ENCODE measurements at regions not wholly inside any gene's neighbourhood (a gene's known extent, or its start where the extent isn't known, plus 50 kb on each side); places are given as distances from the start of the nearest gene placed in this dataset.

DNA sequence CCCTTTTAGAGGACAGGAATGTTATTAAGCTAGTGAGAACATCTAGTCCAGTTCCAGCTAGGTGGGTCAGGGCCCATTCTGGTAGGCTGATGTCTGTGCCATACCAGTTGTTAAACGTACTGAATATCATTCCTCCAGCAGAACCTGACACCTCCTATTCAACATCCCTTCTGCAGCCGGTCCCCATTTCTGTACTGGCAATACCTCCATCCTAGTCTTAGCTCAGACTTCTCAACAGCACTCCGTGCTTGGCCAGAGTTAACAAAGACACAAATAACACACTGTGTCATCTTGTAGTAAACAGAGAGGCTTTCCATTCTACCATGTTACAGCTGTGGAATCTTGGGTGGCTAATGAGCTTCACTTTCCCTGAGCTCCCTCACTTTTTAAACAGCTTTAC, 94.3 kb upstream of the PDE3A start:
- DNase-seq (ENCODE audit: low spot score) = no peak

DNA sequence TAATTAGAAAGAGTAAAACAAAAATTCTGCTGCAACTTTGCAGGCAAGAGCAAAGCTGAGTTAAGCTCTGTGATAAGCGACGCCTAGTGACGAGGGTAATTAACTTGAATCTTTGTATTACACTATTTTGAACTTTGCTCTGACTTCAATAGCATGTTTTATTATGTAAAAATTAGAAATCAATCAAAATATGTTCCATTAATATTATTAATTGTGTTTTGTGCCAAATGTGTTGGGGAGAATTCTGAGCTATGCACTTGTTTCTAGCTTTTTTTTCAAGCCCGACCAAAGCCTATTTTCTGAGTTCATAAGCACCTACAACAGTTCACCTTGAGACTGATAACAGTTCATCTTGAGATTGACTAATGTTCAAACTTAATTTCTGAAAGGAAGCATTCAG, 90.1 kb upstream of the PDE3A start:
- no peaks in the 10 kb centered on the region for H3K4me1 Mint-ChIP-seq (ENCODE audit: unreplicated experiment)
- H3K36me3 Mint-ChIP-seq (ENCODE audit: low read depth, unreplicated experiment) = no peaks in the 10 kb centered on the region
- H3K27me3 Mint-ChIP-seq (ENCODE audit: unreplicated experiment) = no peaks in the 10 kb centered on the region
- DNase-seq (ENCODE audit: low spot score) = no peak
- H3K9me3 Mint-ChIP-seq (ENCODE audit: unreplicated experiment) = no peaks in the 10 kb centered on the region
- TF ChIP-seq, protein P1, sequence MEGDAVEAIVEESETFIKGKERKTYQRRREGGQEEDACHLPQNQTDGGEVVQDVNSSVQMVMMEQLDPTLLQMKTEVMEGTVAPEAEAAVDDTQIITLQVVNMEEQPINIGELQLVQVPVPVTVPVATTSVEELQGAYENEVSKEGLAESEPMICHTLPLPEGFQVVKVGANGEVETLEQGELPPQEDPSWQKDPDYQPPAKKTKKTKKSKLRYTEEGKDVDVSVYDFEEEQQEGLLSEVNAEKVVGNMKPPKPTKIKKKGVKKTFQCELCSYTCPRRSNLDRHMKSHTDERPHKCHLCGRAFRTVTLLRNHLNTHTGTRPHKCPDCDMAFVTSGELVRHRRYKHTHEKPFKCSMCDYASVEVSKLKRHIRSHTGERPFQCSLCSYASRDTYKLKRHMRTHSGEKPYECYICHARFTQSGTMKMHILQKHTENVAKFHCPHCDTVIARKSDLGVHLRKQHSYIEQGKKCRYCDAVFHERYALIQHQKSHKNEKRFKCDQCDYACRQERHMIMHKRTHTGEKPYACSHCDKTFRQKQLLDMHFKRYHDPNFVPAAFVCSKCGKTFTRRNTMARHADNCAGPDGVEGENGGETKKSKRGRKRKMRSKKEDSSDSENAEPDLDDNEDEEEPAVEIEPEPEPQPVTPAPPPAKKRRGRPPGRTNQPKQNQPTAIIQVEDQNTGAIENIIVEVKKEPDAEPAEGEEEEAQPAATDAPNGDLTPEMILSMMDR (IDR thresholded peaks at IDR 0.05; ENCODE audit: unreplicated experiment) = no peak
- no peak overlapping the region for H3K27ac Mint-ChIP-seq (ENCODE audit: unreplicated experiment)
- H3K4me3 Mint-ChIP-seq (ENCODE audit: unreplicated experiment) = no peak overlapping the region

More for the DNA sequence above, 94.3 kb upstream of the PDE3A start:
- no peaks in the 10 kb centered on the region for H3K27me3 Mint-ChIP-seq (ENCODE audit: unreplicated experiment)
- no peaks in the 10 kb centered on the region for H3K4me1 Mint-ChIP-seq (ENCODE audit: unreplicated experiment)
- no peaks in the 10 kb centered on the region for H3K9me3 Mint-ChIP-seq (ENCODE audit: unreplicated experiment)
- no peak overlapping the region for H3K27ac Mint-ChIP-seq (ENCODE audit: unreplicated experiment)
- no peak overlapping the region for H3K4me3 Mint-ChIP-seq (ENCODE audit: unreplicated experiment)
- TF ChIP-seq, protein P1 (IDR thresholded peaks at IDR 0.05; ENCODE audit: unreplicated experiment) = no peak
- H3K36me3 Mint-ChIP-seq (ENCODE audit: low read depth, unreplicated experiment) = no peaks in the 10 kb centered on the region

DNA sequence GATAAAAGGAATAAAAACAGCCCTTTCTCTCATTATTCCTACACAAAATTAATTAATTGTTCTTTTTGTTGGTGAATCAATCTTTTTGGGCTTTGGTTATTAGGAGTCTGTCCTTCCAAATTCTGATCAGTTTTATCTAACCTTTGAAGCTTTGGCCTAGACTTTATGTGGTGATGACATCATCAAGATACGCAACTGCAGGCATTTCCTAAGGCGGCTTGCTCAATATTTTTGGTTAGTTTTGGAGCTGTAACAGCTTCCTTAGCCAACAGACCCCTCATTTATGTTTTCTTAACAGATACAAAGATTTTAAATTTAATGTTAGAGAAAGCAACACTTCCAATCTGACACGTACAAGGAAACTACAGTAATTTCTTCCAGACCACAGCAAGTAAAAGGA, 87.8 kb upstream of the PDE3A start:
- no peaks in the 10 kb centered on the region for H3K27me3 Mint-ChIP-seq (ENCODE audit: unreplicated experiment)
- TF ChIP-seq, protein P1 (IDR thresholded peaks at IDR 0.05; ENCODE audit: unreplicated experiment) = no peak
- DNase-seq (ENCODE audit: low spot score) = no peak
- no peak overlapping the region for H3K27ac Mint-ChIP-seq (ENCODE audit: unreplicated experiment)
- no peak overlapping the region for H3K4me3 Mint-ChIP-seq (ENCODE audit: unreplicated experiment)
- H3K9me3 Mint-ChIP-seq (ENCODE audit: unreplicated experiment) = no peaks in the 10 kb centered on the region
- no peaks in the 10 kb centered on the region for H3K4me1 Mint-ChIP-seq (ENCODE audit: unreplicated experiment)
- H3K36me3 Mint-ChIP-seq (ENCODE audit: low read depth, unreplicated experiment) = no peaks in the 10 kb centered on the region

DNA sequence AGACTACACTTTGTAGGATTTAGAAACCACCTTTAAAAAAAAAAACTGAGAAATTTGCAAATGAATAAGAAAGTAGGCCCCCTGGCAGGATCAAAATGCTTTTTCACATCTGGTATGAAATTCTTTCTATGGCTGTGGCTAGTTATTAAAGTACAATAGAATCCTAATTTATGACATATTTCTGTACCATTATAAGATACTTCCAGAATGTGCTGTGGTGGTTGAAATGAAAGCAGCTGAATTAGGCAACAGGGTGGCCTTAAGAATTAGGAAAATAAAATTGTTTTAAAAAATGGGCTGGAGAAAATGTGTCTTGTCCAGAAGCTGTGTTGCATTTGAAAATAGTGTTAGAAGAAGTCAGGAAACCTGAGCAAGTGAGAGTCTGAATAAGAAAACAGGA, 85.9 kb upstream of the PDE3A start:
- no peak overlapping the region for H3K27ac Mint-ChIP-seq (ENCODE audit: unreplicated experiment)
- no peak for DNase-seq (ENCODE audit: low spot score)
- H3K4me3 Mint-ChIP-seq (ENCODE audit: unreplicated experiment) = no peak overlapping the region
- H3K4me1 Mint-ChIP-seq (ENCODE audit: unreplicated experiment) = no peaks in the 10 kb centered on the region
- TF ChIP-seq, protein P1 (IDR thresholded peaks at IDR 0.05; ENCODE audit: unreplicated experiment) = no peak
- H3K27me3 Mint-ChIP-seq (ENCODE audit: unreplicated experiment) = no peaks in the 10 kb centered on the region
- H3K36me3 Mint-ChIP-seq (ENCODE audit: low read depth, unreplicated experiment) = no peaks in the 10 kb centered on the region
- H3K9me3 Mint-ChIP-seq (ENCODE audit: unreplicated experiment) = no peaks in the 10 kb centered on the region

DNA sequence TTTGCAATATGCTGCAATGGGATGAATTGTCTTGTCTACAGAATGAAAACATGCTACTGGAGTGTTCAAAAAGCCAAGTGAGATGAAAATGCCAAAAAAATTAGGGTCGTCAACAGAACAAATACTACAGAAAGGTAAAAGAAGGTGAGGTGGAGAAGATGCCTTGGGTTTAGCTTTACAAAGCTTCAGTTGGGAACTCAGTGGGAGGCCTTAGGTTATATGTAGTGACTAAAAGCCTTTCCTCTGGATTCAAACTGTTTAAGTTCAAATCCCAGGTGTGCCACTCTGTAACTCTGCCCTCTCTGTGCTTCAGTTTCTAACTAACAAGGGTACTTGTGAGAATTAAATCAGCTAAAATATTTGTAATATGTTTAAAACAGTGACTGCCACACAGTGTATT, 84.9 kb upstream of the PDE3A start:
- H3K27me3 Mint-ChIP-seq (ENCODE audit: unreplicated experiment) = no peaks in the 10 kb centered on the region
- no peak overlapping the region for H3K4me3 Mint-ChIP-seq (ENCODE audit: unreplicated experiment)
- DNase-seq (ENCODE audit: low spot score) = no peak
- no peaks in the 10 kb centered on the region for H3K9me3 Mint-ChIP-seq (ENCODE audit: unreplicated experiment)
- no peaks in the 10 kb centered on the region for H3K4me1 Mint-ChIP-seq (ENCODE audit: unreplicated experiment)
- no peaks in the 10 kb centered on the region for H3K36me3 Mint-ChIP-seq (ENCODE audit: low read depth, unreplicated experiment)
- H3K27ac Mint-ChIP-seq (ENCODE audit: unreplicated experiment) = no peak overlapping the region
- TF ChIP-seq, protein P1 (IDR thresholded peaks at IDR 0.05; ENCODE audit: unreplicated experiment) = no peak
